Activated CD4-positive, alpha-beta memory T cell treated with anti-CD3 and anti-CD28 coated beads for 36 hours (primary cell): ENCODE measurements at regions not wholly inside any gene's neighbourhood (a gene's known extent, or its start where the extent isn't known, plus 50 kb on each side); places are given as distances from the start of the nearest gene placed in this dataset.
"Not testable (repeated sequence)": the region's sequence is repeated elsewhere in the genome, so short reads cannot be mapped to it uniquely, and the experiment has no call there.

ENCODE experiments used
- CTCF ChIA-PET: fragments of 350-600 bp; sonication (Branson Sonifier 250); formaldehyde crosslinking; loops from one replicate; lab custom pipeline; 2021; ENCODE audit warnings: antibody characterized with exemption, inconsistent platforms; lab: Charles Lee
- POLR2A ChIA-PET: fragments of 350-600 bp; sonication (Branson Sonifier 250); formaldehyde crosslinking; loops from one replicate; lab custom pipeline; 2021; ENCODE audit warnings: antibody characterized with exemption; lab: Charles Lee
- DNase-seq: peaks from one replicate; pipeline ENCODE4 v3.0.0-alpha.2; 2020
- H3K27ac Mint-ChIP-seq: one replicate; pipeline ENCODE4 v1.8.0; 2021; ENCODE audit warnings: mixed read lengths
- H3K27me3 Mint-ChIP-seq: one replicate; pipeline ENCODE4 v1.8.0; 2021; ENCODE audit warnings: mixed read lengths
- H3K36me3 Mint-ChIP-seq: one replicate; pipeline ENCODE4 v1.8.0; 2021; ENCODE audit warnings: mixed read lengths
- H3K4me1 Mint-ChIP-seq: one replicate; pipeline ENCODE4 v1.8.0; 2021; ENCODE audit warnings: low read depth, mixed read lengths
- H3K4me3 Mint-ChIP-seq: one replicate; pipeline ENCODE4 v1.8.0; 2021; ENCODE audit warnings: mild to moderate bottlenecking, mixed read lengths
- H3K9me3 Mint-ChIP-seq: one replicate; pipeline ENCODE4 v1.8.0; 2021; ENCODE audit warnings: mixed read lengths
- intact Hi-C: fragments of 100-400 bp; cut with micrococcal nuclease; formaldehyde crosslinking; loops from one replicate; pipeline ENCODE4 v1.15.1; 2023

DNA sequence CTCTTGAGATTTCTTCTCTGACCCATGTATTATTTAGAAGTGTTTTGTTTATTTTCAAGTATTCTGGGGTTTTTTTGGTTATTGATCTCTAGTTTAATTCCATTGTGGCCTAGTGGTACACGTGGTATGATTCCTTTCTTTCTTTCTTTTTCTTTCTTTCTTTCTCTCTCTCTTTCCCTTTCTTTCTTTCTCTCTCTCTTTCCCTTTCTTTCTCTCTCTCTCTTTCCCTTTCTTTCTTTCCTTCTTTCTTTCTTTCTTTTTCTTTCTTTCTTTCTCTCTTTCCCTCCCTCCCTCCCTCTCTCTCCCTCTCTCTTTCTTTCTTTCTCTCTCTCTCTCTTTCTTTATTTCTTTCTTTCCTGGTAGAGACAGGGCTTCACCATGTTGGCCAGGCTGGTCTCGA lies 85.7 kb upstream of the UBE2E1 start:
- Mint-ChIP-seq H3K4me1 (no peaks in the 10 kb centered on the region), H3K4me3 (no peak overlapping the region), H3K9me3 (no peaks in the 10 kb centered on the region), H3K27ac (no peak overlapping the region), H3K27me3 (peaks cover 5% of the 10 kb centered on the region), H3K36me3 (no peaks in the 10 kb centered on the region)
- no peak for DNase-seq
- CTCF ChIA-PET, result no interaction called here
- intact Hi-C loops, result no loop called here
- POLR2A ChIA-PET, result no interaction called here

- ChIA-PET CTCF (no interaction called here), POLR2A (no interaction called here)
- intact Hi-C loops, result no loop called here
These were observed 84.9 kb upstream of the UBE2E1 start for GRCh38 chr3:23720885-23721284.

DNA sequence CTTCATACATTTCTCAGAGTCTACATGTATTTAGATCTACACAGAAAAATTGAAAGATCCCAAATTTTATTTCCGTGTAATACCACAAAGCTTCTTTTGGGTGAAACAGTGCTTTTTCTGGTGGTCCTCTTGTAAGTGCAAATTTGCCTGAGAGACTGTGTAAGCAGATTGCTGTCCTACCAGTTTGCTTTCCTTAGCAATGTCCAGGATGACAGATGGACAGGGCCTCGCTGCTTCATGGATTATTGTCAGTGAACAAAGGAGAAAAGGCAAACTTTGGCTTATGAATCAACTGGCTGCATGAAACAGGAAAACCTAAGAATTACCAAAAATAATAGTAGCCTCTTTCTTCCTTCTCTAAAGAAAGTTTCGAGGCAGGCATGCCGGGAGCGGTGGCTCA lies 82.6 kb upstream of the UBE2E1 start:
- POLR2A ChIA-PET, result no interaction called here
- Mint-ChIP-seq H3K9me3 (no peaks in the 10 kb centered on the region), H3K4me3 (no peak overlapping the region), H3K27me3 (peaks cover 2% of the 10 kb centered on the region), H3K4me1 (peaks cover 8% of the 10 kb centered on the region), H3K36me3 (no peaks in the 10 kb centered on the region), H3K27ac (no peak overlapping the region)
- no peak for DNase-seq
- intact Hi-C loops, result no loop called here
- CTCF ChIA-PET, result no interaction called here

More at GRCh38 chr3:23720885-23721284, 84.9 kb upstream of the UBE2E1 start:
- Mint-ChIP-seq H3K4me3 (no peak overlapping the region), H3K27ac (no peak overlapping the region), H3K27me3 (peaks cover 3% of the 10 kb centered on the region), H3K9me3 (no peaks in the 10 kb centered on the region), H3K4me1 (no peaks in the 10 kb centered on the region), H3K36me3 (no peaks in the 10 kb centered on the region)
- no peak for DNase-seq

GRCh38 chr3:23723930-23724329 lies 81.8 kb upstream of the UBE2E1 start:
- intact Hi-C loops, result no loop called here
- ChIA-PET POLR2A (no interaction called here), CTCF (no interaction called here)
- Mint-ChIP-seq H3K27ac (no peak overlapping the region), H3K27me3 (peaks cover 2% of the 10 kb centered on the region), H3K36me3 (no peaks in the 10 kb centered on the region), H3K4me1 (peaks cover 8% of the 10 kb centered on the region), H3K9me3 (no peaks in the 10 kb centered on the region), H3K4me3 (no peak overlapping the region)
- no peak for DNase-seq

DNA sequence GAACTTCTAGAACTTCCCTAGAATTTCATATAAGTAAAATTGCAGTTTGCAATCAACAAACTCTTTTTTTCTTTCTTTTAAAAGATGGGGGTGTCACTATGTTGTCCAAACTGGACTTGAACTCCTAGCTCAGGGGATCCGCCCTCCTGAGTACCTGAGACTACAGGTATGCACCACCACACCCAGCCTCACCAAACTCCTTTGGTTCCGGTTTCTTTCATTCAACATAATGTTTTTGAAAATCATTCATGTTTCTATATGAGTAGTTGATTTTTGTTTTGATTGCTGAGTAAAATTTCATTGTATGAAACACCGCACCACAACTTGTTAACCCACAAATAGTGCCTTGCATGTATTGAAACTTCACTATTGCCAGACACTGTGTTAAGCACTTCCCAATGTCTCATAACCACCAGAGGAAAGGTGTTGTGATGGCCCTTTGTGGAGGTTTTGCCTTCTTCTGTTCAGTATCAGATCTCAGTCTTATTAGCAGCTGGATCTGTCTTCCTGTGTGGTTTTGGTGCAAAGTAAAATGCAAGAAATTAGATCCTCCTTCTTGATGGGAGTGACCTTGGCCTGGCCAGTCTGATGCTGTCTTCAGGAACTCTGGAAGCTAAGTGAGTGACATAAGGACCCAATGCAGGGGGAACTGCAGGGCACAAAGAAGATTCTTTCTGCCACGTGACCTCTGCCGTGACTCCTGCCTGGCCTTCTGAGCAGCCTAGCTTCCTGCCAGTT lies 78.8 kb upstream of the UBE2E1 start:
- H3K4me3 Mint-ChIP-seq, result no peak overlapping the region
- peaks cover 8% of the 10 kb centered on the region for H3K4me1 Mint-ChIP-seq
- H3K36me3 Mint-ChIP-seq, result no peaks in the 10 kb centered on the region
- H3K27me3 Mint-ChIP-seq, result no peaks in the 10 kb centered on the region
- no peak overlapping the region for H3K27ac Mint-ChIP-seq
- intact Hi-C loops, result loop anchor here (1.0 kb wide), 4 partner anchors 13 to 70 kb away; no protein-coding TSS in a partner anchor
- ChIA-PET CTCF (no interaction called here), POLR2A (interaction anchor here (0.5 to 0.9 kb wide), 2 partner anchors 13 to 41 kb away, joined by 3 to 4 read pairs; no protein-coding TSS in a partner anchor)
- H3K9me3 Mint-ChIP-seq, result no peaks in the 10 kb centered on the region
- DNase-seq, result peak; percentile 24

GRCh38 chr3:23728601-23729117 lies 77.1 kb upstream of the UBE2E1 start:
- no peak overlapping the region for H3K4me3 Mint-ChIP-seq
- ChIA-PET CTCF (no interaction called here), POLR2A (no interaction called here)
- intact Hi-C loops, result no loop called here
- no peak overlapping the region for H3K27ac Mint-ChIP-seq
- H3K4me1 Mint-ChIP-seq, result peaks cover 8% of the 10 kb centered on the region
- no peaks in the 10 kb centered on the region for H3K36me3 Mint-ChIP-seq
- no peaks in the 10 kb centered on the region for H3K27me3 Mint-ChIP-seq
- no peak for DNase-seq
- H3K9me3 Mint-ChIP-seq, result no peaks in the 10 kb centered on the region

DNA sequence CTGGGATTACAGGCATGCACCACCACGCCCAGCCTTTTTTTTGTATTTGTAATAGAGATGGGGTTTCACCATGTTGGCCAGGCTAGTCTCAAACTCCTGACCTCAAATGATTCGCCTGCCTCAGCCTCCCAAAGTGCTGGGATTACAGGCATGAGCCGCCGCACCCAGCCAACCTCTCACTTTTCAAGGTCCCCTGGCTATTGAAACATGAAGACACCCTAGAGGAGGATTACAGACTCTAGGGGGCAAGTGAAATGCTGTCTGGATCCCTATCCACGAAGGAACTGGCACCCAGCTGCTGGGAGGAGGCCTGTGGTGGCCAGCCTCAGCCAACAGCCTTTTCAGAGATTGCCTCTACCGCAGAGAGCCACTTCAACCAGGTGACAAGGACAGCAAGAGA lies 76.4 kb upstream of the UBE2E1 start:
- H3K4me1 Mint-ChIP-seq, H3K9me3 Mint-ChIP-seq, H3K27me3 Mint-ChIP-seq, intact Hi-C loops, POLR2A ChIA-PET, CTCF ChIA-PET, H3K4me3 Mint-ChIP-seq, H3K36me3 Mint-ChIP-seq, H3K27ac Mint-ChIP-seq, DNase-seq: not testable (repeated sequence)

- Mint-ChIP-seq H3K4me3 (no peak overlapping the region), H3K4me1 (no peaks in the 10 kb centered on the region), H3K27ac (no peak overlapping the region), H3K9me3 (no peaks in the 10 kb centered on the region), H3K27me3 (peaks cover 7% of the 10 kb centered on the region), H3K36me3 (no peaks in the 10 kb centered on the region)
- ChIA-PET POLR2A (no interaction called here), CTCF (no interaction called here)
- DNase-seq, result no peak
- intact Hi-C loops, result no loop called here
These were observed 71.3 kb upstream of the UBE2E1 start for GRCh38 chr3:23734481-23734880.

DNA sequence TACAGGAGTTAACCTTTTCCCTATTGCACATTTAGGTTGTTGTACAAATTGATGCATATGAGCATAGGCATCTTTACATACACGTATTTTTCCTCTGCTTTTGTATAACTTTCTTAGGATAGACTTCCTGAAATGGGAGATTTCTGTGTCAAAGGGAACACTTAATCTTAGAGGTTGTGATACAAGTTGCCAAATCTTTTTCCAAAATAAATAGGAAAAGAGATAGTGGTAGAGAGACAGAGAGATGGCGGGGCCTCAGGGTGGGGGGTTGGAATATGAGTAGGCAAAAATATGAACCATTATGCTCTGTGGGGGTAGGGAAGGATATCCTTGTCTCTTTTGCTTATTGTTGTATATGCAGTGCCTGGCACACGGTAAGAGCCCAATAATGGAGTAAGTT lies 70.7 kb upstream of the UBE2E1 start:
- CTCF ChIA-PET, result no interaction called here
- intact Hi-C loops, result no loop called here
- H3K27me3 Mint-ChIP-seq, result peaks cover 7% of the 10 kb centered on the region
- no peak overlapping the region for H3K27ac Mint-ChIP-seq
- no peak overlapping the region for H3K4me3 Mint-ChIP-seq
- POLR2A ChIA-PET, result no interaction called here
- DNase-seq, result no peak
- no peaks in the 10 kb centered on the region for H3K9me3 Mint-ChIP-seq
- H3K36me3 Mint-ChIP-seq, result no peaks in the 10 kb centered on the region
- no peaks in the 10 kb centered on the region for H3K4me1 Mint-ChIP-seq

GRCh38 chr3:23735535-23736326 lies 70.0 kb upstream of the UBE2E1 start:
- DNase-seq, result no peak
- no peaks in the 10 kb centered on the region for H3K36me3 Mint-ChIP-seq
- no peak overlapping the region for H3K4me3 Mint-ChIP-seq
- H3K27me3 Mint-ChIP-seq, result peaks cover 7% of the 10 kb centered on the region
- ChIA-PET POLR2A (no interaction called here), CTCF (interaction anchor here (0.7 kb wide), 1 partner anchor 662 kb away, joined by 3 read pairs; no protein-coding TSS in a partner anchor)
- peaks cover 4% of the 10 kb centered on the region for H3K4me1 Mint-ChIP-seq
- no peaks in the 10 kb centered on the region for H3K9me3 Mint-ChIP-seq
- H3K27ac Mint-ChIP-seq, result no peak overlapping the region
- intact Hi-C loops, result no loop called here

DNA sequence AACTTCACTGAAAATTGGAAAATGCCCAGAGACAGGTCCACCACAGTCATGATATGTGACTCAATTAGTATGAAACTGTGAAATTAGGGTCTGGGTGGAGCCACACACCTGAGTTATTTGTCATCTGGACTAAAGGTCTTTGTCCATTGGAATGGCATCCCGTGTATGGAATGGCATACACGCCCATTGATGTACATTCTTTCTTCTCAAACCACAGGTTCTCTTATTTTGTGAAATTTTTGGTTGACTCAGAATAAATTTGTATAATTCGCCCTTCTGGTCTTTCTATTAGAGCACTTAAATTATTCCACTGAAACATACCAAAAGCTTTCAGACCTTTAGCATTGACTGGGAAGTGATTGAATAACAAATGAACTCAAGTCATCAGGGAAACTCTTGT lies 66.8 kb upstream of the UBE2E1 start:
- intact Hi-C loops, result no loop called here
- ChIA-PET POLR2A (no interaction called here), CTCF (no interaction called here)
- DNase-seq, result no peak
- H3K4me1 Mint-ChIP-seq, result peaks cover 8% of the 10 kb centered on the region
- no peak overlapping the region for H3K27ac Mint-ChIP-seq
- no peaks in the 10 kb centered on the region for H3K9me3 Mint-ChIP-seq
- peaks cover 12% of the 10 kb centered on the region for H3K27me3 Mint-ChIP-seq
- H3K36me3 Mint-ChIP-seq, result no peaks in the 10 kb centered on the region
- H3K4me3 Mint-ChIP-seq, result no peak overlapping the region

DNA sequence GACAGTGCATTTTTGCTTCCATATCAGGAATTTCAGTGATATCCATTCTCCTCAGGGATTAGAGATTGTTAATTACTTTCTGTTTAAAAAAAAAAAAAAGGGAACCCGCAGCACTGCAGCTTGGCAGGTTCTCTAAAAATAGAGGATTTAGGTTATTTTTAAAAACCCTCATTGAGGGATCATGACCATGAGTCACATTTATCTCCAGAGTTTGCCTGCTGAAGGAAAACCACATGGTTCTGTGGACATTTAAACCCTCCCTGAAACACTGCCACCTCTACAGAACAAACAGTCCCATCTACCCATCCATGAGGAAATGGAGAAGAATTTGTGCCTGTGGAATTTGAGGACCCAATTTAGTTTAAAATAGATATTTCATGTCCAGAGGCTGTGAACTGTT lies 66.2 kb upstream of the UBE2E1 start:
- no peak overlapping the region for H3K4me3 Mint-ChIP-seq
- H3K4me1 Mint-ChIP-seq, result peaks cover 8% of the 10 kb centered on the region
- ChIA-PET CTCF (interaction anchor here (1.2 kb wide), 1 partner anchor 21 kb away, joined by 5 read pairs; no protein-coding TSS in a partner anchor), POLR2A (interaction anchor here (0.9 kb wide), 1 partner anchor 12 kb away, joined by 3 read pairs; no protein-coding TSS in a partner anchor)
- H3K9me3 Mint-ChIP-seq, result no peaks in the 10 kb centered on the region
- H3K36me3 Mint-ChIP-seq, result no peaks in the 10 kb centered on the region
- no peak overlapping the region for H3K27ac Mint-ChIP-seq
- no peak for DNase-seq
- H3K27me3 Mint-ChIP-seq, result peaks cover 12% of the 10 kb centered on the region
- intact Hi-C loops, result no loop called here
